ENCODE measurements at regions not wholly inside any gene's neighbourhood (a gene's known extent, or its start where the extent isn't known, plus 50 kb on each side); places are given as distances from the start of the nearest gene placed in this dataset.

- TF ChIP-seq MAX (IDR thresholded peaks at IDR 0.05; ENCODE audit: low read depth) (no peak), RCOR1 (IDR thresholded peaks at IDR 0.05; ENCODE audit: low read length) (no peak), TEAD4 (IDR thresholded peaks at IDR 0.05; ENCODE audit: borderline replicate concordance, insufficient read depth) (no peak), RFX5 (IDR thresholded peaks at IDR 0.05; ENCODE audit: low read length) (no peak)
- TF ChIP-seq, protein P1, sequence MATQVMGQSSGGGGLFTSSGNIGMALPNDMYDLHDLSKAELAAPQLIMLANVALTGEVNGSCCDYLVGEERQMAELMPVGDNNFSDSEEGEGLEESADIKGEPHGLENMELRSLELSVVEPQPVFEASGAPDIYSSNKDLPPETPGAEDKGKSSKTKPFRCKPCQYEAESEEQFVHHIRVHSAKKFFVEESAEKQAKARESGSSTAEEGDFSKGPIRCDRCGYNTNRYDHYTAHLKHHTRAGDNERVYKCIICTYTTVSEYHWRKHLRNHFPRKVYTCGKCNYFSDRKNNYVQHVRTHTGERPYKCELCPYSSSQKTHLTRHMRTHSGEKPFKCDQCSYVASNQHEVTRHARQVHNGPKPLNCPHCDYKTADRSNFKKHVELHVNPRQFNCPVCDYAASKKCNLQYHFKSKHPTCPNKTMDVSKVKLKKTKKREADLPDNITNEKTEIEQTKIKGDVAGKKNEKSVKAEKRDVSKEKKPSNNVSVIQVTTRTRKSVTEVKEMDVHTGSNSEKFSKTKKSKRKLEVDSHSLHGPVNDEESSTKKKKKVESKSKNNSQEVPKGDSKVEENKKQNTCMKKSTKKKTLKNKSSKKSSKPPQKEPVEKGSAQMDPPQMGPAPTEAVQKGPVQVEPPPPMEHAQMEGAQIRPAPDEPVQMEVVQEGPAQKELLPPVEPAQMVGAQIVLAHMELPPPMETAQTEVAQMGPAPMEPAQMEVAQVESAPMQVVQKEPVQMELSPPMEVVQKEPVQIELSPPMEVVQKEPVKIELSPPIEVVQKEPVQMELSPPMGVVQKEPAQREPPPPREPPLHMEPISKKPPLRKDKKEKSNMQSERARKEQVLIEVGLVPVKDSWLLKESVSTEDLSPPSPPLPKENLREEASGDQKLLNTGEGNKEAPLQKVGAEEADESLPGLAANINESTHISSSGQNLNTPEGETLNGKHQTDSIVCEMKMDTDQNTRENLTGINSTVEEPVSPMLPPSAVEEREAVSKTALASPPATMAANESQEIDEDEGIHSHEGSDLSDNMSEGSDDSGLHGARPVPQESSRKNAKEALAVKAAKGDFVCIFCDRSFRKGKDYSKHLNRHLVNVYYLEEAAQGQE (IDR thresholded peaks at IDR 0.05; ENCODE audit: low read depth, low read length), result no peak
These were observed 147.0 kb downstream of the TENT5A start (continued) for GRCh38 chr6:81605526-81605925.

- CTCF ChIA-PET, result interaction anchor here (1.0 kb wide), 1 partner anchor 9 kb away, joined by 3 read pairs; no protein-coding TSS in a partner anchor
- Histone ChIP-seq H3F3A (replicated peaks; ENCODE audit: insufficient read depth) (peaks cover 3% of the 10 kb centered on the region), H3K27me3 (ENCODE audit: insufficient read depth) (no peaks in the 10 kb centered on the region), H3K9me3 (0 out of 2 replicates have a peak, but pooled peaks cover 4% of the 10 kb centered on the region), H2AFZ (ENCODE audit: low read depth) (no peak overlapping the region), H3K4me1 (ENCODE audit: control insufficient read depth in 1 of 2, insufficient read depth in 2 of 2, low read depth in 1 of 2, low read length in 1 of 2) (no peaks in the 10 kb centered on the region; a peak in 1 of 4 replicates), H3K36me3 (replicated peaks in 1 of 2; ENCODE audit: control insufficient read depth in 1 of 2, insufficient read depth in 2 of 2, low read length in 1 of 2) (no peaks in the 10 kb centered on the region), H4K20me1 (ENCODE audit: insufficient read depth) (no peaks in the 10 kb centered on the region), H3K79me2 (ENCODE audit: insufficient read depth) (no peaks in the 10 kb centered on the region), H3K9me2 (no peaks in the 10 kb centered on the region), H3K9ac (no peak overlapping the region), H3K27ac (ENCODE audit: low read depth in 2 of 2, low read length in 1 of 2) (no peak overlapping the region), H3K4me3 (ENCODE audit: low read depth in 2 of 2, low read length in 1 of 2) (no peak overlapping the region), H3K4me2 (no peak overlapping the region)
- POLR2A ChIA-PET, result no interaction called here
- WGBS (ENCODE audit: low lambda C conversion rate), result 74% methylated on average over 2 of the region's 2 CpGs
- no peak for DNase-seq
- no peak for TF ChIP-seq MXI1 (IDR thresholded peaks at IDR 0.05; ENCODE audit: low read depth, low read length)
- no peak for TF ChIP-seq FOXJ3 (CRISPR knock-in tag; IDR thresholded peaks at IDR 0.05)
- no peak for TF ChIP-seq YY1 (IDR thresholded peaks at IDR 0.05; ENCODE audit: low read depth)
- no peak for TF ChIP-seq TAF1 (IDR thresholded peaks at IDR 0.05; ENCODE audit: borderline replicate concordance, low read depth, low read length)
- no peak for TF ChIP-seq SIN3A (IDR thresholded peaks at IDR 0.05; ENCODE audit: borderline replicate concordance, low read depth, low read length)
- no peak for TF ChIP-seq FOXM1 (IDR thresholded peaks at IDR 0.05; ENCODE audit: low read depth)
- no peak for TF ChIP-seq RFX5 (IDR thresholded peaks at IDR 0.05; ENCODE audit: low read length)
- TF ChIP-seq, protein P2, sequence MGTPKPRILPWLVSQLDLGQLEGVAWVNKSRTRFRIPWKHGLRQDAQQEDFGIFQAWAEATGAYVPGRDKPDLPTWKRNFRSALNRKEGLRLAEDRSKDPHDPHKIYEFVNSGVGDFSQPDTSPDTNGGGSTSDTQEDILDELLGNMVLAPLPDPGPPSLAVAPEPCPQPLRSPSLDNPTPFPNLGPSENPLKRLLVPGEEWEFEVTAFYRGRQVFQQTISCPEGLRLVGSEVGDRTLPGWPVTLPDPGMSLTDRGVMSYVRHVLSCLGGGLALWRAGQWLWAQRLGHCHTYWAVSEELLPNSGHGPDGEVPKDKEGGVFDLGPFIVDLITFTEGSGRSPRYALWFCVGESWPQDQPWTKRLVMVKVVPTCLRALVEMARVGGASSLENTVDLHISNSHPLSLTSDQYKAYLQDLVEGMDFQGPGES (IDR thresholded peaks at IDR 0.05; ENCODE audit: low read depth, low read length), result no peak
- no peak for TF ChIP-seq CTCF (IDR thresholded peaks at IDR 0.05)
- no peak for TF ChIP-seq ELF1 (IDR thresholded peaks at IDR 0.05)
- TF ChIP-seq EP300 (IDR thresholded peaks at IDR 0.05; ENCODE audit: borderline replicate concordance in 1 of 2, low read depth in 1 of 2, low read length in 1 of 2), result no peak
- TF ChIP-seq, protein P1 (IDR thresholded peaks at IDR 0.05; ENCODE audit: low read depth, low read length), result no peak
- no peak for TF ChIP-seq TCF12 (IDR thresholded peaks at IDR 0.05)
- TF ChIP-seq MAX (IDR thresholded peaks at IDR 0.05; ENCODE audit: low read depth), result no peak
- TF ChIP-seq, protein P3, sequence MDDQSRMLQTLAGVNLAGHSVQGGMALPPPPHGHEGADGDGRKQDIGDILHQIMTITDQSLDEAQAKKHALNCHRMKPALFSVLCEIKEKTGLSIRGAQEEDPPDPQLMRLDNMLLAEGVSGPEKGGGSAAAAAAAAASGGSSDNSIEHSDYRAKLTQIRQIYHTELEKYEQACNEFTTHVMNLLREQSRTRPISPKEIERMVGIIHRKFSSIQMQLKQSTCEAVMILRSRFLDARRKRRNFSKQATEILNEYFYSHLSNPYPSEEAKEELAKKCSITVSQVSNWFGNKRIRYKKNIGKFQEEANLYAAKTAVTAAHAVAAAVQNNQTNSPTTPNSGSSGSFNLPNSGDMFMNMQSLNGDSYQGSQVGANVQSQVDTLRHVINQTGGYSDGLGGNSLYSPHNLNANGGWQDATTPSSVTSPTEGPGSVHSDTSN (IDR thresholded peaks at IDR 0.05), result no peak
- TF ChIP-seq SMC3 (IDR thresholded peaks at IDR 0.05; ENCODE audit: low read depth, low read length), result no peak
- no peak for TF ChIP-seq NFIC (IDR thresholded peaks at IDR 0.05; ENCODE audit: borderline replicate concordance)
- no peak for TF ChIP-seq EZH2phosphoT487 (IDR thresholded peaks at IDR 0.05; ENCODE audit: borderline replicate concordance, low read depth)
These were observed 150.6 kb downstream of the TENT5A start for GRCh38 chr6:81601918-81602317.
